IPS-11a (cell line): ENCODE measurements at regions not wholly inside any gene's neighbourhood (a gene's known extent, or its start where the extent isn't known, plus 50 kb on each side); places are given as distances from the start of the nearest gene placed in this dataset.
"Not testable (repeated sequence)": the region's sequence is repeated elsewhere in the genome, so short reads cannot be mapped to it uniquely, and the experiment has no call there.

ENCODE experiments used
- H3K4me3 ChIP-seq: one replicate; pipeline ENCODE4 v1.5.1; 2013; ENCODE audit warnings: low read depth, low read length, control low read depth

DNA sequence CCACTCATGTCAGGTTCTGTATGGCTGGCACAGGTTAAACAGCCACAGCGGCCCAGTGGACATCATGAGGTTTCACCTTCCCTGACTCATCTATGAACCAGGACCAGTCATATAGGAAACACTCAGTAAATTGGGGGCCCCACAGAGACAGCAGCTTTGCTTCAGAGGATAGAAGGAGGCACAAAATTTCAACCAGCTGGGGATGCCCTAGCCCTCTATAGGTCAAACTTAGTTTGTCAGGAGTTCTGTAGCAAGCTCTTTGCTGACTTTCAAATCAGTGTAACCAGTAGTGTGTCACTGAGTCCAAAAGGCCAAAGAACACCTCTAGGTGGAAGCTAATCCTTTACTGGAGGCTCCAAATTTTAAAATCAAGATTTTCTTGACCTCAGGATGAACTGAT is 4157.8 kb upstream of the TPTE start:
- not testable (repeated sequence) for H3K4me3 ChIP-seq

DNA sequence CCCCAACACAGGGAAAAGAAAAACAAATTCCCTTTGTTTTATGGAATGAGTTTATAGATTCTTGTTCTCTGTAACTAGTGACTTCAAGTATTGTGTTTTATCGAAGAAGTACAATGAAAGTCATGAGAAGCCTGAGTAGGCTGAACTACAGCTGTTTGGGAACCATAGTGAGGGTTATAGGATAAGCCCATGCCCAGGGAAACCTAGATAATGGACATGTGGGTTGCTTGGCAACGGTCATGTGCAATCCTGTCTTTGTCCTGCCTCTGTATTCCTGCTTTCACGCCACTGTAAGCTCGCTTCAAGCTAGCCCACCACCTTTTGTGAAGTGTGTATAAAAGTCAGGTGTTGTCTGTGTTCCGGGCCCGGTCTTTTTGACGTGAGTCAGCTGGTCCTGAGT is 4152.6 kb upstream of the TPTE start:
- H3K4me3 ChIP-seq = peak overlapping the region; percentile 33

DNA sequence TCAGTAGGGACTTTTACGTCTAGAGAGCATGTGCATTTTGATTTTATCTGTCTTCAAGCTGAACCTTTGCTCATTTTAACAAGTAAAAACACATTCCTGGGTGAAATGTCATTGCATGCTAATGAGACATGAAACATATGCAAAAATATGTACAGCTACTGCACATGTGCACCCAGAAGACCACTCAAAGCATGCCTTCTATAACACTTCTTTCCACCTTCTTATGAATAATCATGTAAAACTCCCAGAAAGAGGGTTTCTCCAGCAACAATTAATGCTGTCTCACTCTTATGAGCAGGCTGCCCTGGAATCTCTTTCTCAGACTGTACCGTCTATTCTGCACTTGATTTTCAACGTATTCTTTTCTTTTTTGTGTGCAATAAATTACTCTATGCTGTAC is 4148.1 kb upstream of the TPTE start:
- not testable (repeated sequence) for H3K4me3 ChIP-seq

DNA sequence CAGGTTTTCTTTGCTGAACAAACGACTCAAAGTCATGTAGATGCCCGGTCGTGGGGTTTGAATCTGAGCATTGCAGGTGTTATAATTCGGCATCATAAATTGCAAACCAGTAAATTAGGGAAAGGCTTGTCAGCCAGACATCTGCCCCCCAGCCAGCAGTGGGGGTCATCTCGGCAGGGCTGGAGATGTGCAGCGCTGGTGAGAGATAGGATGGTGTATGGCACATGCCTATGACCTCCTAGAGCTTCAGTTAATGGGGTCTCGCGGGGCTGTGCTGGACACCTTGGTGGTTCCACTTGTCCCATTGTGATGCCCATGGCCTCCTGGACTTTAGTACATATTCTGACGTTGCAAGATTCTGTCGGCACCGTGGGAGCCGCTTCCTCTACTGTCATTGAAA is 4147.2 kb upstream of the TPTE start:
- H3K4me3 ChIP-seq = not testable (repeated sequence)

DNA sequence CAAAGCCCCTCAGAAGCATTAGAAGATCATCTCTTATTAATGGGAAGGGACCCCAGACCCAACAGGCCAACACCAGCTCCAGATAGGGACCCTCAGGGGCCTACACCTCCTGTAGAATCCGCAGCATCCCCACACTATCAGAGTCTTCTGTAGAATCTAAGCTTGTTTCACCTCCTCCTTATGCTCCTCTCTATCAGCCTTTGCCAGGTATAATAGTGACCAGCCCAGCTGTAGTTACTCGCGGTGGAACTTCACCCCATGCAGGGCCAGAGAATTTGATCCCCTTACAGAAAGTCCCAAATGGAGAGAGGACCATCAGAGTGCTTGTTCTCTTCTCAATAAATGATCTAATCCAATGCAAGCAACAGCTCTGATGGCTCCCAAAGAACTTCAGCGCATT is 4146.5 kb upstream of the TPTE start:
- not testable (repeated sequence) for H3K4me3 ChIP-seq

DNA sequence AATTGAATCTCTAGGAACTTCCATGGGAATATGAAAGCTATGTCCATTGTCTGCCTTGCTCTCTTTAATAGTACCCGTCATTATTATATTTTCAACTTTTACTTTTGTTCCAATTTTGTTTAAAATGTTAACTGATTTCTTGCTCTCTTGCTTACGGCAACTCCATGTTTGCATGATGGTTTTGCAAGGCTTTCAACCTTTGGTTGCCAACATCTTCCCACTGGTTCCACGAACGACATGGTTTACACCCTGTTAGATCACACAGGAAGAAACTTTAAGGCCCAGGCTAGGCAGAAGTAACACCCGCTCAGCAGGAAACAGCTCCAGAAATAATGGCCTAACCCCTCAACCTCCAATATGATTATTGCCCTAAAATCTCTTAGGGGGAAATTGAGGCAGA is 4145.6 kb upstream of the TPTE start:
- not testable (repeated sequence) for H3K4me3 ChIP-seq

DNA sequence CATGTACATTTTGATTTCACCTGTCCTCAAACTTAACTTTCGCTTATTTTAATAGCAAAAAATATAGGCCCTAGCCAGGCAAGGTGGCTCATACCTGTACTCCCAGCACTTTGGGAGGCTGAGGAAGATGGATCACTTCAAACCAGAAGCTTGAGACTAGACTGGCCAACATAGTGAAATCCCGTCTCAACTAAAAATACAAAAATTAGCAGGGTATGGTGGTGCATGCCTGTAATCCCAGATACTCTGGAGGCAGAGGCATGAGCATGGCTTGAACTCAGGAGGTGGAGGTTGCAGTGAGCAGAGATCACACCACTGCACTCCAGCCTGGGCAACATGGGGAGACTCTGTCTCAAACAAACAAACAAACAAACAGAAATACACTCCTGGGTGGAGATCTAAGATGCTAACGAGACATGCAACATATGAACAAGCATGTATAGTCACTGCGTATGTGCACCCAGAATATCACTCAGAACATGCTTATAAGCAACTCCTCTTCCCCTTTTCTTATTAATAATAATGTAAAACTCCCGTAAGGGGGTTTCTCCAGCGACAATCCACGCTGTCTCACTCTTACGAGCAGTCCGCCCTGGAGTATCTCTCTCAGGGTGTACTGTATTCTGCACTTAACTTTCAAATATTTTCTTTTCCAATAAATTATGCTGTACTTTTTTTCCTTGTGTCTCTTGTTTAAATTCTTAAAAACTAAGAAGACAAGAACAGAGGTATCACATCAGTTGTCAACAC is 4144.9 kb upstream of the TPTE start:
- H3K4me3 ChIP-seq = not testable (repeated sequence)
